SH-SY5Y (cell line): ENCODE measurements at regions not wholly inside any gene's neighbourhood (a gene's known extent, or its start where the extent isn't known, plus 50 kb on each side); places are given as distances from the start of the nearest gene placed in this dataset.

ENCODE experiments used
- GATA2 ChIP-seq: IDR thresholded peaks from 2 replicates; pipeline ENCODE4 v1.6.1; 2011; ENCODE audit warnings: mild to moderate bottlenecking, low read depth, low read length
- GATA3 ChIP-seq: IDR thresholded peaks from 2 replicates; pipeline ENCODE4 v1.6.1; 2011; ENCODE audit warnings: low read depth, mild to moderate bottlenecking, low read length, moderate library complexity

DNA sequence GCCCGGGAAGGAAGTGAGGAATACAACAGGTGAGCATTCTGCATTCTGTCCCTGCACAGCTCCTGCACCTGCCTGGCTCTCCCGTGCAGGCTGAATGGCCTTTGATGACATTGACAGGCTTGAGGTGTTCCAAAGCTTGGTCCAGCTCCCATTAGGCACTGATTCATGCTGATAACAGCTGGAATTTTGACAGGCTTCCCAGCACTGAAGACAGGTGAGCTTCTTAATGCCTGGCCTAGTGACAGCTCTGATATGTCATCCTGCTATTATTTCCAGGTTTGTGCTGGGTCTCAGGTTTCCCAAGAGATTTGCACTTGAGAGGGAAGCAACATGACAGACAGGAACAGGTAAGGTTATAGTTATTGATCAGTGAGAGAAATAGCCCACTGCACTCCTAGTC is 58.0 kb upstream of the MTNR1B start:
- TF ChIP-seq GATA2 (no peak), GATA3 (no peak)
